Endothelial cell of umbilical vein (primary cell): ENCODE measurements at regions not wholly inside any gene's neighbourhood (a gene's known extent, or its start where the extent isn't known, plus 50 kb on each side); places are given as distances from the start of the nearest gene placed in this dataset.

ENCODE experiments used
- BruUV-seq: library from RNA; stranded (reverse); fragments of 400-500 nt; replicated peaks from 2 replicates; lab custom pipeline; 2021; lab: Mats Ljungman, UMichigan
- CTCF ChIA-PET: fragments of 300-600, 350-600 bp; sonication (Branson Sonifier 250); formaldehyde crosslinking; loops from one replicate; lab custom pipeline; 2021; ENCODE audit warnings: antibody characterized with exemption, inconsistent platforms; lab: Charles Lee
- POLR2A ChIA-PET: fragments of 300-600, 350-600 bp; sonication (Branson Sonifier 250); formaldehyde crosslinking; loops from one replicate; lab custom pipeline; 2021; ENCODE audit warnings: antibody characterized with exemption, inconsistent platforms; lab: Charles Lee
- DNase-seq: peaks from one replicate; pipeline ENCODE4 v3.0.0-alpha.2; 2011; ENCODE audit warnings: low read depth, low spot score
- FAIRE-seq: peaks from 2 replicates; lab custom pipeline; 2011; peaks lifted over from hg19 to GRCh38; lab: Jason Lieb, UNC
- H2AFZ ChIP-seq: 2 replicates; pipeline ENCODE4 v1.6.0; 2012; ENCODE audit warnings: low read depth, low read length, control low read depth, inconsistent platforms
- H3K27ac ChIP-seq: 2 replicates; pipeline ENCODE4 v1.5.1; 2011; ENCODE audit warnings: low read depth, mild to moderate bottlenecking, control low read depth, low read length, moderate library complexity; ENCODE audit not compliant: insufficient read depth
- H3K27me3 ChIP-seq, 2 experiments: 2 replicates each; pipeline versions ENCODE4 v1.6.0 to v1.6.1; 2011; ENCODE audit warnings: low read length in 2 of 2, mixed read lengths in 1 of 2; ENCODE audit not compliant: control insufficient read depth in 2 of 2, insufficient read depth in 2 of 2
- H3K36me3 ChIP-seq, 2 experiments: 2 replicates in 1 of 2; 3 replicates in 1 of 2; pipeline ENCODE4 v1.5.1; 2011; ENCODE audit warnings: low read length in 2 of 2, mild to moderate bottlenecking in 1 of 2, moderate library complexity in 1 of 2; ENCODE audit not compliant: control insufficient read depth in 2 of 2, insufficient read depth in 2 of 2; ENCODE audit errors: extremely low read depth in 1 of 2
- H3K4me1 ChIP-seq: 3 replicates; pipeline ENCODE4 v1.5.1; 2011; ENCODE audit warnings: mild to moderate bottlenecking, low read length; ENCODE audit not compliant: control insufficient read depth, insufficient read depth; ENCODE audit errors: extremely low read depth
- H3K4me2 ChIP-seq: 2 replicates; pipeline ENCODE4 v1.6.1; 2011; ENCODE audit warnings: low read length, control low read depth, mixed read lengths; ENCODE audit not compliant: insufficient read depth
- H3K4me3 ChIP-seq, 3 experiments: fragments of 200-600 bp in 1 of 3; sonication (generic), shearing (Covaris generic) in 1 of 3; replicated peaks in 1 of 3; 2 replicates each; pipeline ENCODE4 v1.5.1; 2011 to 2016; ENCODE audit warnings: control low read depth in 3 of 3, low read length in 3 of 3, mild to moderate bottlenecking in 2 of 3, inconsistent platforms in 1 of 3, low read depth in 1 of 3, moderate library complexity in 1 of 3; ENCODE audit not compliant: insufficient read depth in 1 of 3
- H3K79me2 ChIP-seq: 2 replicates; pipeline ENCODE4 v1.6.0; 2012; ENCODE audit warnings: low read length, inconsistent platforms; ENCODE audit not compliant: control insufficient read depth, insufficient read depth
- H3K9ac ChIP-seq: replicated peaks from 2 replicates; pipeline ENCODE3; 2011; ENCODE audit warnings: low read length, control low read depth; ENCODE audit not compliant: insufficient read depth; ENCODE audit errors: extremely low read depth
- H3K9me1 ChIP-seq: replicated peaks from 3 replicates; pipeline ENCODE4 v1.6.0; 2011; ENCODE audit warnings: mild to moderate bottlenecking, low read length; ENCODE audit not compliant: control insufficient read depth, insufficient read depth; ENCODE audit errors: extremely low read depth
- H3K9me3 ChIP-seq: replicated peaks from 2 replicates; pipeline ENCODE4 v1.5.1; 2012; ENCODE audit warnings: low read length, inconsistent platforms; ENCODE audit not compliant: control insufficient read depth, insufficient read depth
- H4K20me1 ChIP-seq: replicated peaks from 2 replicates; pipeline ENCODE3; 2011; ENCODE audit warnings: mild to moderate bottlenecking, low read length; ENCODE audit not compliant: control insufficient read depth, insufficient read depth; ENCODE audit errors: extremely low read depth
- EZH2 ChIP-seq: IDR thresholded peaks from 2 replicates; pipeline ENCODE4 v1.6.1; 2012; ENCODE audit warnings: borderline replicate concordance, low read depth, mild to moderate bottlenecking, moderate library complexity, low read length, inconsistent platforms; ENCODE audit not compliant: severe bottlenecking
- FOS ChIP-seq: IDR thresholded peaks from 2 replicates; pipeline ENCODE4 v1.6.1; 2011; ENCODE audit warnings: mild to moderate bottlenecking, low read length, moderate library complexity, borderline replicate concordance; ENCODE audit not compliant: insufficient read depth
- GATA2 ChIP-seq: IDR thresholded peaks from 2 replicates; pipeline ENCODE4 v1.7.0; 2011; ENCODE audit warnings: low read depth, mild to moderate bottlenecking, moderate library complexity, mixed read lengths, low read length; ENCODE audit not compliant: insufficient read length, insufficient read depth
- JUN ChIP-seq: IDR thresholded peaks from 2 replicates; pipeline ENCODE4 v1.6.1; 2011; ENCODE audit warnings: borderline replicate concordance, low read depth; ENCODE audit not compliant: insufficient read length, insufficient read depth
- MYC ChIP-seq: IDR thresholded peaks from one replicate; pipeline ENCODE4 v1.6.1; 2011; ENCODE audit warnings: mild to moderate bottlenecking, low read depth, low read length
- POLR2A ChIP-seq: IDR thresholded peaks from 2 replicates; pipeline ENCODE4 v1.6.1; 2012; ENCODE audit warnings: low read depth, mild to moderate bottlenecking, control low read depth, low read length
- POLR2AphosphoS5 ChIP-seq: IDR thresholded peaks from 2 replicates; pipeline ENCODE4 v1.6.1; 2012; ENCODE audit warnings: low read depth, mild to moderate bottlenecking, control low read depth, low read length, moderate library complexity; ENCODE audit not compliant: insufficient read depth
- dilution Hi-C: fragments of 300-500 bp; cut with MboI; formaldehyde crosslinking; loops from one replicate; pipeline ENCODE4 v1.15.0; 2019; ENCODE audit warnings: low sequenced_read_pairs; ENCODE audit not compliant: extremely low pct_ligation_motif_present
- intact Hi-C: fragments of 100-400 bp; cut with micrococcal nuclease; formaldehyde crosslinking; loops from one replicate; pipeline ENCODE4 v1.10.0; 2022
- TF ChIP-seq, protein P1 (sequence below): IDR thresholded peaks from 2 replicates; pipeline ENCODE4 v1.6.1; 2011; ENCODE audit not compliant: insufficient read depth, insufficient read length
- TF ChIP-seq, protein P2 (sequence below), 2 donors: IDR thresholded peaks; 1 replicate in 1 of 2; 2 replicates in 1 of 2; pipeline ENCODE4 v1.5.1; 2011; ENCODE audit warnings: low read length in 2 of 2, mild to moderate bottlenecking in 2 of 2, moderate library complexity in 2 of 2, control low read depth in 1 of 2, inconsistent platforms in 1 of 2, low read depth in 1 of 2; ENCODE audit not compliant: insufficient read depth in 1 of 2; ENCODE audit errors: extremely low read depth in 1 of 2

DNA sequence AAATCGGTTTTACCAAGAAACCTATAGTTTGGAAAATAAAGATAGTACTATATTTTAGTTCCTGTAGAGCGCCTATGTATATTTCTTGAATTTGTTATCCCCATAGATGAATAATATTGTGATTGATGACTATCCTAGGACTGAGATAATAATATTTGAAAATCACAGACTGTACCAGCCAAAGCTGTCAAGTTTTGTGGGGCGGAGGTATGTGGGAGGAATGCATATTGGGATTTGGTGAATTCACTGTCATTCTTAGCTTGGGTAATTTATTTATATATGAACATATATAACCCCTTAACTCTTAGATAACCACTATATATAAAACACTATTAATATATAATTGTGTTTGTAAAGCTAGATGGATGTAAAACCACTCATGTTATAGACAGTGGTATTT, 205.5 kb upstream of the ARSJ start:
- H3K9ac ChIP-seq, result no peak overlapping the region
- no peaks in the 10 kb centered on the region for H3K9me3 ChIP-seq
- H3K79me2 ChIP-seq, result no peaks in the 10 kb centered on the region
- H3K4me1 ChIP-seq, result no peaks in the 10 kb centered on the region
- no TSS peak for BruUV-seq
- no peak overlapping the region for H3K27ac ChIP-seq
- H2AFZ ChIP-seq, result no peak overlapping the region
- no peaks in the 10 kb centered on the region for H4K20me1 ChIP-seq
- DNase-seq (no peak), FAIRE-seq (no peak)
- intact Hi-C loops, result loop anchor here (5.0 kb wide), 2 partner anchors 423 to 908 kb away; partner anchors contain the start of gene CAMK2D
- dilution Hi-C loops, result no loop called here
- TF ChIP-seq JUN, result no peak
- TF ChIP-seq EZH2, result no peak
- TF ChIP-seq GATA2, result no peak
- TF ChIP-seq MYC, result no peak
- no peak for TF ChIP-seq POLR2A
- no peak for TF ChIP-seq POLR2AphosphoS5
- no peak for TF ChIP-seq FOS
- TF ChIP-seq, protein P1, sequence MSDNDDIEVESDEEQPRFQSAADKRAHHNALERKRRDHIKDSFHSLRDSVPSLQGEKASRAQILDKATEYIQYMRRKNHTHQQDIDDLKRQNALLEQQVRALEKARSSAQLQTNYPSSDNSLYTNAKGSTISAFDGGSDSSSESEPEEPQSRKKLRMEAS, result no peak
- ChIA-PET POLR2A (no interaction called here), CTCF (no interaction called here)
- H3K4me2 ChIP-seq, result no peak overlapping the region
- no peaks in the 10 kb centered on the region for H3K9me1 ChIP-seq
- H3K27me3 ChIP-seq, result no peaks in the 10 kb centered on the region
- no peaks in the 10 kb centered on the region for H3K36me3 ChIP-seq
- no peak overlapping the region for H3K4me3 ChIP-seq

DNA sequence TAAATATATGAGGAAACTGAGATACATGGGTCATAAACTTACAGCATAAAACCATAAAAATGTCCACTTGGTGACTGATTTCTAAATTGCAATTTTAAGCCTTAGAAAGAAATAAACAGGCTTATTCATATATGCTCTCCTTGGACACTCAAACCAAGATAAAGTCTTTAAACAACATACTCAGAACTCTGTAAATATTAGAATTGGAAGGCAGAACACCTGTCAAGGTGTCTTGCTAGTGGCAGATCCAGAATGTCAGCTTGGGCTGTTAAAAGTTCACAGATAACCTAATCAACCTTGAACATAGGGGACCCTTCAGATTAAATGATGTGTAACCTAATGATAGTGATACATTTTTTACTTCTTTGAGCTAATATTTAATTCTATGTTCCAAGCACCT, 208.1 kb upstream of the ARSJ start:
- CTCF ChIA-PET, result no interaction called here
- no peak for FAIRE-seq
- H2AFZ ChIP-seq, result no peak overlapping the region

More for the DNA sequence above, 208.1 kb upstream of the ARSJ start:
- Histone ChIP-seq H3K27ac (no peak overlapping the region), H3K9me1 (no peaks in the 10 kb centered on the region), H3K79me2 (no peaks in the 10 kb centered on the region), H3K4me2 (no peak overlapping the region), H4K20me1 (no peaks in the 10 kb centered on the region), H3K27me3 (no peaks in the 10 kb centered on the region), H3K4me1 (no peaks in the 10 kb centered on the region), H3K4me3 (no peak overlapping the region), H3K9ac (no peak overlapping the region), H3K9me3 (no peaks in the 10 kb centered on the region), H3K36me3 (no peaks in the 10 kb centered on the region)
- dilution Hi-C loops, result no loop called here
- POLR2A ChIA-PET, result no interaction called here
- no peak for DNase-seq
- TF ChIP-seq JUN (no peak), EZH2 (no peak), FOS (no peak), POLR2A (no peak), POLR2AphosphoS5 (no peak)
- TF ChIP-seq, protein P2, sequence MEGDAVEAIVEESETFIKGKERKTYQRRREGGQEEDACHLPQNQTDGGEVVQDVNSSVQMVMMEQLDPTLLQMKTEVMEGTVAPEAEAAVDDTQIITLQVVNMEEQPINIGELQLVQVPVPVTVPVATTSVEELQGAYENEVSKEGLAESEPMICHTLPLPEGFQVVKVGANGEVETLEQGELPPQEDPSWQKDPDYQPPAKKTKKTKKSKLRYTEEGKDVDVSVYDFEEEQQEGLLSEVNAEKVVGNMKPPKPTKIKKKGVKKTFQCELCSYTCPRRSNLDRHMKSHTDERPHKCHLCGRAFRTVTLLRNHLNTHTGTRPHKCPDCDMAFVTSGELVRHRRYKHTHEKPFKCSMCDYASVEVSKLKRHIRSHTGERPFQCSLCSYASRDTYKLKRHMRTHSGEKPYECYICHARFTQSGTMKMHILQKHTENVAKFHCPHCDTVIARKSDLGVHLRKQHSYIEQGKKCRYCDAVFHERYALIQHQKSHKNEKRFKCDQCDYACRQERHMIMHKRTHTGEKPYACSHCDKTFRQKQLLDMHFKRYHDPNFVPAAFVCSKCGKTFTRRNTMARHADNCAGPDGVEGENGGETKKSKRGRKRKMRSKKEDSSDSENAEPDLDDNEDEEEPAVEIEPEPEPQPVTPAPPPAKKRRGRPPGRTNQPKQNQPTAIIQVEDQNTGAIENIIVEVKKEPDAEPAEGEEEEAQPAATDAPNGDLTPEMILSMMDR (IDR thresholded peaks at IDR 0.05; ENCODE audit: extremely low read depth in 1 of 2, insufficient read depth in 1 of 2, low read depth in 1 of 2, low read length in 2 of 2), result no peak
- TF ChIP-seq, protein P1, result no peak
- BruUV-seq, result no TSS peak
- intact Hi-C loops, result no loop called here
